Pancreas (tissue), 10 donors: ENCODE measurements at regions not wholly inside any gene's neighbourhood (a gene's known extent, or its start where the extent isn't known, plus 50 kb on each side); places are given as distances from the start of the nearest gene placed in this dataset.

Experiments used
- ATAC-seq, 4 donors: fragments of 200-7000 bp; cut with Tn5 transposase; one replicate each; pipeline versions ENCODE4 v1.8.0 to v1.9.1; 2020; ENCODE audit warnings: mild to moderate bottlenecking in 4 of 4, moderate library complexity in 4 of 4
- DNase-seq, 6 donors: peaks; one replicate each; pipeline ENCODE4 v3.0.0-alpha.2; 2020
- FAIRE-seq: peaks from 2 replicates; lab custom pipeline; 2012; peaks lifted over from hg19 to GRCh38; lab: Jason Lieb, UNC
- H3K27ac ChIP-seq, 4 donors: fragments of 200-600 bp; sonication (generic); 1 replicate in 3 of 4; 2 replicates in 1 of 4; pipeline versions ENCODE4 v1.5.0 to v1.8.0; 2020
- H3K27me3 ChIP-seq, 4 donors: fragments of 200-600 bp; one replicate each; pipeline ENCODE4 v1.8.0; 2021
- H3K36me3 ChIP-seq, 3 donors: fragments of 200-600 bp; sonication (generic) in 1 of 3; one replicate each; pipeline versions ENCODE4 v1.5.0 to v1.8.0; 2020 to 2021
- H3K4me1 ChIP-seq, 3 donors: fragments of 200-600 bp; one replicate each; pipeline ENCODE4 v1.8.0; 2021
- H3K4me3 ChIP-seq, 4 donors: fragments of 200-600 bp; sonication (generic) in 2 of 4; one replicate each; pipeline versions ENCODE4 v1.5.0 to v1.8.0; 2020 to 2021
- H3K9me3 ChIP-seq, 4 donors: fragments of 200-600 bp; one replicate each; pipeline ENCODE4 v1.8.0; 2021
- CTCF ChIP-seq, 4 donors: fragments of 200-600 bp; sonication (generic) in 3 of 4; IDR thresholded peaks; one replicate each; pipeline versions ENCODE4 v1.5.0 to v1.8.0; 2021; ENCODE audit warnings: antibody characterized with exemption in 4 of 4
- WGBS, 2 donors: extraction: QIAGEN DNeasy Blood & Tissue Kit; methylation state at CpG; one replicate each; pipeline ENCODE4 v1.1.7; 2013; 5-methylcytosine and 5-hydroxymethylcytosine counted together
- intact Hi-C, 3 donors: fragments of 100-400 bp; cut with DNase I; formaldehyde crosslinking; loops; one replicate each; pipeline versions ENCODE4 v1.11.1 to v1.14.2; 2022
- donor health status: healthy with polysubstance abuse.
- donor health status: DM: no; HTN: no; CAD: no; lungs with moderate emphysema.
- donor health status: DM: no; HTN: no; CAD: no.
- donor health status: control.
- donor health status: control.
- donor health status: Bipolar disorder and iron deficiency.
- donor health status: DM: yes; HTN: yes; CAD: no.
- donor health status: DM: no; HTN: no; CAD: no.
- donor health status: DM: no; HTN: no; CAD: no.
- donor health status: DM: yes; HTN: yes; CAD: no.

- H3K4me3 ChIP-seq, result no peak overlapping the region
- ATAC-seq (no peak), DNase-seq (no peak)
These were observed 323.5 kb upstream of the CASK start for GRCh38 chrX:42246814-42247213.

GRCh38 chrX:42242004-42242403 lies 318.6 kb upstream of the CASK start:
- Histone ChIP-seq H3K36me3 (no peaks in the 10 kb centered on the region), H3K27me3 (peaks cover 0 to 3% (median 0%) of the 10 kb centered on the region in 4 donors), H3K9me3 (no peaks in the 10 kb centered on the region), H3K4me1 (no peaks in the 10 kb centered on the region), H3K4me3 (no peak overlapping the region), H3K27ac (no peak overlapping the region)
- 67 to 71% methylated on average over 6 of the region's 6 CpGs for WGBS, 2 donors
- DNase-seq (no peak), FAIRE-seq (no peak), ATAC-seq (no peak)
- intact Hi-C loops, result no loop called here
- no peak for TF ChIP-seq CTCF (IDR thresholded peaks at IDR 0.05)

More at GRCh38 chrX:42246814-42247213, 323.5 kb upstream of the CASK start:
- Histone ChIP-seq H3K4me1 (no peaks in the 10 kb centered on the region), H3K36me3 (no peaks in the 10 kb centered on the region), H3K27ac (no peak overlapping the region), H3K27me3 (peaks cover 0 to 9% (median 3%) of the 10 kb centered on the region in 4 donors), H3K9me3 (no peaks in the 10 kb centered on the region)
- intact Hi-C loops, result no loop called here
- 4 to 12% methylated on average over 7 of the region's 7 CpGs for WGBS, 2 donors
- TF ChIP-seq CTCF (IDR thresholded peaks at IDR 0.05), result no peak
- FAIRE-seq, result no peak

- H3K36me3 ChIP-seq, result no peaks in the 10 kb centered on the region
- 31 to 80% methylated on average over 1 of the region's 1 CpG for WGBS, 2 donors
- no peak overlapping the region for H3K27ac ChIP-seq
- no peaks in the 10 kb centered on the region for H3K9me3 ChIP-seq
- ATAC-seq (no peak), DNase-seq (no peak), FAIRE-seq (no peak)
- H3K27me3 ChIP-seq, result peaks cover 0 to 3% (median 0%) of the 10 kb centered on the region in 4 donors
- H3K4me1 ChIP-seq, result no peaks in the 10 kb centered on the region
- no peak overlapping the region for H3K4me3 ChIP-seq
- intact Hi-C loops, result no loop called here
- TF ChIP-seq CTCF (IDR thresholded peaks at IDR 0.05), result no peak
These were observed 318.1 kb upstream of the CASK start for GRCh38 chrX:42241421-42241820.

- Histone ChIP-seq H3K4me1 (no peaks in the 10 kb centered on the region), H3K27ac (no peak overlapping the region), H3K9me3 (no peaks in the 10 kb centered on the region), H3K36me3 (no peaks in the 10 kb centered on the region), H3K27me3 (no peaks in the 10 kb centered on the region), H3K4me3 (no peak overlapping the region)
- TF ChIP-seq CTCF (IDR thresholded peaks at IDR 0.05), result no peak
- FAIRE-seq, result no peak
- 69 to 71% methylated on average over 2 of the region's 2 CpGs for WGBS, 2 donors
- ATAC-seq, result no peak
- intact Hi-C loops, result no loop called here
- DNase-seq, result no peak
These were observed 314.6 kb upstream of the CASK start for GRCh38 chrX:42237956-42238355.

GRCh38 chrX:42229533-42229932 lies 306.2 kb upstream of the CASK start:
- WGBS, 2 donors, result 69 to 79% methylated on average over 2 of the region's 2 CpGs
- peaks cover 0 to 7% (median 0%) of the 10 kb centered on the region in 4 donors for H3K27me3 ChIP-seq
- no peak for TF ChIP-seq CTCF (IDR thresholded peaks at IDR 0.05)
- FAIRE-seq, result no peak
- DNase-seq, result no peak
- H3K4me3 ChIP-seq, result no peak overlapping the region
- intact Hi-C loops, result no loop called here
- H3K4me1 ChIP-seq, result no peaks in the 10 kb centered on the region
- no peak for ATAC-seq
- no peak overlapping the region for H3K27ac ChIP-seq
- H3K9me3 ChIP-seq, result no peaks in the 10 kb centered on the region
- H3K36me3 ChIP-seq, result no peaks in the 10 kb centered on the region
